ENCODE measurements at regions not wholly inside any gene's neighbourhood (a gene's known extent, or its start where the extent isn't known, plus 50 kb on each side); places are given as distances from the start of the nearest gene placed in this dataset.

- DNase-seq, result no peak
Measured at GRCh38 chr11:69395287-69395686, 86.2 kb upstream of the LINC01488 start.

GRCh38 chr11:69396051-69396947 lies 85.2 kb upstream of the LINC01488 start:
- no peak for DNase-seq

- no peak for DNase-seq
Measured at GRCh38 chr11:69396948-69397307, 84.5 kb upstream of the LINC01488 start.

- DNase-seq, result no peak
Measured at GRCh38 chr11:69397732-69398131, 83.7 kb upstream of the LINC01488 start.

- no peak for DNase-seq
Measured at GRCh38 chr11:69398529-69399492, 82.7 kb upstream of the LINC01488 start.

- no peak for DNase-seq
Measured at GRCh38 chr11:69400140-69400539, 81.3 kb upstream of the LINC01488 start.

GRCh38 chr11:69400771-69401590 lies 80.5 kb upstream of the LINC01488 start:
- no peak for DNase-seq

- no peak for DNase-seq
Measured at GRCh38 chr11:69401715-69402114, 79.7 kb upstream of the LINC01488 start.

GRCh38 chr11:69402251-69402887 lies 79.1 kb upstream of the LINC01488 start:
- no peak for DNase-seq

- DNase-seq, result no peak
Measured at GRCh38 chr11:69403556-69404215, 77.8 kb upstream of the LINC01488 start.

- DNase-seq, result no peak
Measured at GRCh38 chr11:69406060-69406459, 75.4 kb upstream of the LINC01488 start.

- DNase-seq, result no peak
Measured at GRCh38 chr11:69409812-69410645, 71.4 kb upstream of the LINC01488 start.

GRCh38 chr11:69411257-69411924 lies 70.1 kb upstream of the LINC01488 start:
- no peak for DNase-seq

GRCh38 chr11:69413015-69413801 lies 68.3 kb upstream of the LINC01488 start:
- DNase-seq, result no peak

GRCh38 chr11:69413993-69414392 lies 67.5 kb upstream of the LINC01488 start:
- DNase-seq, result no peak

- no peak for DNase-seq
Measured at GRCh38 chr11:69414773-69415187, 66.7 kb upstream of the LINC01488 start.

- no peak for DNase-seq
Measured at GRCh38 chr11:69415411-69416142, 65.9 kb upstream of the LINC01488 start.

- no peak for DNase-seq
Measured at GRCh38 chr11:69416143-69416515, 65.3 kb upstream of the LINC01488 start.
